ENCODE measurements at regions not wholly inside any gene's neighbourhood (a gene's known extent, or its start where the extent isn't known, plus 50 kb on each side); places are given as distances from the start of the nearest gene placed in this dataset.

DNA sequence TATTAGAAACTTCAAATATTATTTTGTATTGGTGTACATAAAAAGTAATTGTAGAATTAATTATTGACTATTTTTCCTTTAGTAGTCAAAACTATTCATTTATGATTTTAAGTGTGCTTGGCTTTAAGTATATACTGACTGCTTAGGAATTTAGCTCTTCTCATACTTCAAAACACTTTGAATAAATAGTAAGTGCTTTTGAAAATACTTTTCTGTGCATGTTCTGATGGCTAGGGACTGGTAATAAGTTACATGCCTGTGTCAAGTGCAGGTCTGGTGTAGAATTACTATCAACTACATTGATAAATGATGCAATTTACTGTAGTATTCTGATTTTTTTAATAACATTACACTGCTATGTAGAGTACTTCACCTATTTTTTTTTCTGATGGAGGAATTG lies 397.6 kb upstream of the SGO1 start:
- Histone ChIP-seq H3K9me3 (ENCODE audit: control insufficient read depth, insufficient read depth, low read depth, low read length) (no peaks in the 10 kb centered on the region), H3K27ac (ENCODE audit: low read length) (no peak overlapping the region), H3K36me3 (ENCODE audit: control insufficient read depth, insufficient read depth, low read length) (no peaks in the 10 kb centered on the region), H3K4me1 (ENCODE audit: control insufficient read depth, insufficient read depth, low read length) (no peaks in the 10 kb centered on the region), H3K4me3 (ENCODE audit: low read depth in 2 of 2, low read length in 2 of 2) (no peak overlapping the region), H3K27me3 (ENCODE audit: control insufficient read depth, insufficient read depth, low read length) (no peaks in the 10 kb centered on the region)
- BruUV-seq (replicated peaks) = no TSS peak
- no peak for DNase-seq (ENCODE audit: low read depth, low spot score)
- in situ Hi-C loops (cut with HindIII; ENCODE audit: low pct_unique_long_range_greater_than_20kb, low sequenced_read_pairs) (no loop called here), intact Hi-C loops (cut with micrococcal nuclease; ENCODE audit: unreplicated experiment) (no loop called here)
- no peak for ATAC-seq
- no peak for TF ChIP-seq POLR2AphosphoS5 (IDR thresholded peaks at IDR 0.05; ENCODE audit: low read depth, low read length)
- TF ChIP-seq, protein P1, sequence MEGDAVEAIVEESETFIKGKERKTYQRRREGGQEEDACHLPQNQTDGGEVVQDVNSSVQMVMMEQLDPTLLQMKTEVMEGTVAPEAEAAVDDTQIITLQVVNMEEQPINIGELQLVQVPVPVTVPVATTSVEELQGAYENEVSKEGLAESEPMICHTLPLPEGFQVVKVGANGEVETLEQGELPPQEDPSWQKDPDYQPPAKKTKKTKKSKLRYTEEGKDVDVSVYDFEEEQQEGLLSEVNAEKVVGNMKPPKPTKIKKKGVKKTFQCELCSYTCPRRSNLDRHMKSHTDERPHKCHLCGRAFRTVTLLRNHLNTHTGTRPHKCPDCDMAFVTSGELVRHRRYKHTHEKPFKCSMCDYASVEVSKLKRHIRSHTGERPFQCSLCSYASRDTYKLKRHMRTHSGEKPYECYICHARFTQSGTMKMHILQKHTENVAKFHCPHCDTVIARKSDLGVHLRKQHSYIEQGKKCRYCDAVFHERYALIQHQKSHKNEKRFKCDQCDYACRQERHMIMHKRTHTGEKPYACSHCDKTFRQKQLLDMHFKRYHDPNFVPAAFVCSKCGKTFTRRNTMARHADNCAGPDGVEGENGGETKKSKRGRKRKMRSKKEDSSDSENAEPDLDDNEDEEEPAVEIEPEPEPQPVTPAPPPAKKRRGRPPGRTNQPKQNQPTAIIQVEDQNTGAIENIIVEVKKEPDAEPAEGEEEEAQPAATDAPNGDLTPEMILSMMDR (IDR thresholded peaks at IDR 0.05) = no peak
- no peak for TF ChIP-seq TCF7L2 (IDR thresholded peaks at IDR 0.05; ENCODE audit: low read depth, low read length)
- TF ChIP-seq SIN3A (IDR thresholded peaks at IDR 0.05; ENCODE audit: borderline replicate concordance, insufficient read depth, low read depth, low read length) = no peak
- TF ChIP-seq, protein P2, sequence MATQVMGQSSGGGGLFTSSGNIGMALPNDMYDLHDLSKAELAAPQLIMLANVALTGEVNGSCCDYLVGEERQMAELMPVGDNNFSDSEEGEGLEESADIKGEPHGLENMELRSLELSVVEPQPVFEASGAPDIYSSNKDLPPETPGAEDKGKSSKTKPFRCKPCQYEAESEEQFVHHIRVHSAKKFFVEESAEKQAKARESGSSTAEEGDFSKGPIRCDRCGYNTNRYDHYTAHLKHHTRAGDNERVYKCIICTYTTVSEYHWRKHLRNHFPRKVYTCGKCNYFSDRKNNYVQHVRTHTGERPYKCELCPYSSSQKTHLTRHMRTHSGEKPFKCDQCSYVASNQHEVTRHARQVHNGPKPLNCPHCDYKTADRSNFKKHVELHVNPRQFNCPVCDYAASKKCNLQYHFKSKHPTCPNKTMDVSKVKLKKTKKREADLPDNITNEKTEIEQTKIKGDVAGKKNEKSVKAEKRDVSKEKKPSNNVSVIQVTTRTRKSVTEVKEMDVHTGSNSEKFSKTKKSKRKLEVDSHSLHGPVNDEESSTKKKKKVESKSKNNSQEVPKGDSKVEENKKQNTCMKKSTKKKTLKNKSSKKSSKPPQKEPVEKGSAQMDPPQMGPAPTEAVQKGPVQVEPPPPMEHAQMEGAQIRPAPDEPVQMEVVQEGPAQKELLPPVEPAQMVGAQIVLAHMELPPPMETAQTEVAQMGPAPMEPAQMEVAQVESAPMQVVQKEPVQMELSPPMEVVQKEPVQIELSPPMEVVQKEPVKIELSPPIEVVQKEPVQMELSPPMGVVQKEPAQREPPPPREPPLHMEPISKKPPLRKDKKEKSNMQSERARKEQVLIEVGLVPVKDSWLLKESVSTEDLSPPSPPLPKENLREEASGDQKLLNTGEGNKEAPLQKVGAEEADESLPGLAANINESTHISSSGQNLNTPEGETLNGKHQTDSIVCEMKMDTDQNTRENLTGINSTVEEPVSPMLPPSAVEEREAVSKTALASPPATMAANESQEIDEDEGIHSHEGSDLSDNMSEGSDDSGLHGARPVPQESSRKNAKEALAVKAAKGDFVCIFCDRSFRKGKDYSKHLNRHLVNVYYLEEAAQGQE (IDR thresholded peaks at IDR 0.05; ENCODE audit: insufficient read depth in 1 of 2, low read depth in 2 of 2, low read length in 1 of 2) = no peak
- ChIA-PET POLR2A (no interaction called here), CTCF (no interaction called here)

DNA sequence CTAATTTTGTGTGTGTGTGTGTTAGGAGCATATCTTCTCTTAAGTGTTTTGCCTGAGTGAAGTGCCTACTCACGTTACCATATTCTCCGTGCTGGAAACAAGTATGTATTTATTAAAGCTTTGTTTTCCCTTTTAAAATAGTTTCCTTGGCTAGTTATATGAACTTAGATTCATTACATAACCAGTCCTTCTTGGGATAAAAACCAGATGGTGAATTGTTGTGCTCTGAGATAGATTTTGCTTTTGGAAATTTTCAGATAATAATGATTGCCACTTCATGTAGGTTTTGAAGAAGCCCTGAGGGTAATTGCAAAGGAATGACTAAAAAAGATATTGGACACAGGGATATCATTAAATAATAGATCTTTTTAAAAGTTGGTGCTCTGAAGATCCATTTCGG lies 390.2 kb upstream of the SGO1 start:
- ChIA-PET POLR2A (no interaction called here), CTCF (no interaction called here)
- H3K27ac ChIP-seq (ENCODE audit: low read length) = no peak overlapping the region
- no peaks in the 10 kb centered on the region for H3K4me1 ChIP-seq (ENCODE audit: control insufficient read depth, insufficient read depth, low read length)
- ATAC-seq (no peak), DNase-seq (ENCODE audit: low read depth, low spot score) (no peak)
- H3K9me3 ChIP-seq (ENCODE audit: control insufficient read depth, insufficient read depth, low read depth, low read length) = no peaks in the 10 kb centered on the region
- TF ChIP-seq SIN3A (IDR thresholded peaks at IDR 0.05; ENCODE audit: borderline replicate concordance, insufficient read depth, low read depth, low read length) = no peak
- TF ChIP-seq POLR2AphosphoS5 (IDR thresholded peaks at IDR 0.05; ENCODE audit: low read depth, low read length) = no peak
- TF ChIP-seq TCF7L2 (IDR thresholded peaks at IDR 0.05; ENCODE audit: low read depth, low read length) = no peak
- TF ChIP-seq, protein P2 (IDR thresholded peaks at IDR 0.05; ENCODE audit: insufficient read depth in 1 of 2, low read depth in 2 of 2, low read length in 1 of 2) = no peak
- H3K4me3 ChIP-seq (ENCODE audit: low read depth in 2 of 2, low read length in 2 of 2) = no peak overlapping the region
- intact Hi-C loops (cut with micrococcal nuclease; ENCODE audit: unreplicated experiment) (no loop called here), in situ Hi-C loops (cut with HindIII; ENCODE audit: low pct_unique_long_range_greater_than_20kb, low sequenced_read_pairs) (no loop called here)
- no TSS peak for BruUV-seq (replicated peaks)
- no peaks in the 10 kb centered on the region for H3K36me3 ChIP-seq (ENCODE audit: control insufficient read depth, insufficient read depth, low read length)
- no peaks in the 10 kb centered on the region for H3K27me3 ChIP-seq (ENCODE audit: control insufficient read depth, insufficient read depth, low read length)

Data from Panc1 (cell line).